HG03432 (cell line): ENCODE measurements at regions not wholly inside any gene's neighbourhood (a gene's known extent, or its start where the extent isn't known, plus 50 kb on each side); places are given as distances from the start of the nearest gene placed in this dataset.
A peak's percentile ranks its signal among the peaks of the same experiment; 100 is the strongest.

ENCODE experiments used
- ATAC-seq: cut with Tn5 transposase; IDR thresholded peaks from one replicate; pipeline ENCODE4 v1.9.1; 2021; ENCODE audit warnings: mild to moderate bottlenecking, moderate library complexity; ENCODE audit not compliant: unreplicated experiment

GRCh38 chr1:194230351-194231144, 1044.1 kb upstream of the B3GALT2 start:
- no peak for ATAC-seq

- ATAC-seq, result no peak
Measured at GRCh38 chr1:194228427-194228826, 1042.0 kb upstream of the B3GALT2 start.

- no peak for ATAC-seq
Measured at GRCh38 chr1:194227161-194227560, 1040.7 kb upstream of the B3GALT2 start.

- ATAC-seq, result peak; percentile 91
Measured at GRCh38 chr1:194225821-194226220, 1039.4 kb upstream of the B3GALT2 start.

- no peak for ATAC-seq
Measured at GRCh38 chr1:194223596-194223995, 1037.2 kb upstream of the B3GALT2 start.

GRCh38 chr1:194215448-194215847, 1029.0 kb upstream of the B3GALT2 start:
- ATAC-seq, result no peak

- ATAC-seq, result no peak
Measured at GRCh38 chr1:194214735-194215134, 1028.3 kb upstream of the B3GALT2 start.

- no peak for ATAC-seq
Measured at GRCh38 chr1:194209920-194210319, 1023.5 kb upstream of the B3GALT2 start.

GRCh38 chr1:194208674-194209073, 1022.3 kb upstream of the B3GALT2 start:
- no peak for ATAC-seq

- no peak for ATAC-seq
Measured at GRCh38 chr1:194196562-194196961, 1010.1 kb upstream of the B3GALT2 start.

GRCh38 chr1:194194724-194195123, 1008.3 kb upstream of the B3GALT2 start:
- no peak for ATAC-seq

- no peak for ATAC-seq
Measured at GRCh38 chr1:194184974-194185373, 998.6 kb upstream of the B3GALT2 start.

- ATAC-seq, result no peak
Measured at GRCh38 chr1:194184425-194184824, 998.0 kb upstream of the B3GALT2 start.

- no peak for ATAC-seq
Measured at GRCh38 chr1:194181845-194182244, 995.4 kb upstream of the B3GALT2 start.

GRCh38 chr1:194176212-194176611, 989.8 kb upstream of the B3GALT2 start:
- ATAC-seq, result no peak

GRCh38 chr1:194175251-194175650, 988.8 kb upstream of the B3GALT2 start:
- ATAC-seq, result no peak

GRCh38 chr1:194174528-194174927, 988.1 kb upstream of the B3GALT2 start:
- no peak for ATAC-seq

- no peak for ATAC-seq
Measured at GRCh38 chr1:194171596-194171995, 985.2 kb upstream of the B3GALT2 start.

GRCh38 chr1:194167956-194168640, 981.7 kb upstream of the B3GALT2 start:
- no peak for ATAC-seq

- no peak for ATAC-seq
Measured at GRCh38 chr1:194164755-194165154, 978.3 kb upstream of the B3GALT2 start.

- ATAC-seq, result no peak
Measured at GRCh38 chr1:194161591-194161990, 975.2 kb upstream of the B3GALT2 start.

- ATAC-seq, result no peak
Measured at GRCh38 chr1:194159941-194160340, 973.5 kb upstream of the B3GALT2 start.
